Epithelial cell of proximal tubule (primary cell): ENCODE measurements at regions not wholly inside any gene's neighbourhood (a gene's known extent, or its start where the extent isn't known, plus 50 kb on each side); places are given as distances from the start of the nearest gene placed in this dataset.

Experiments
- DNase-seq: peaks from one replicate; pipeline ENCODE4 v3.0.0-alpha.2; 2011; ENCODE audit warnings: low read depth
- H3K4me3 ChIP-seq: 2 replicates; pipeline ENCODE4 v1.5.1; 2011; ENCODE audit warnings: low read depth, mild to moderate bottlenecking, low read length
- TF ChIP-seq, protein P1 (sequence below): conservative IDR thresholded peaks from 2 replicates; pipeline ENCODE4 v1.5.1; 2012; ENCODE audit warnings: low read depth, mild to moderate bottlenecking, low read length

DNA sequence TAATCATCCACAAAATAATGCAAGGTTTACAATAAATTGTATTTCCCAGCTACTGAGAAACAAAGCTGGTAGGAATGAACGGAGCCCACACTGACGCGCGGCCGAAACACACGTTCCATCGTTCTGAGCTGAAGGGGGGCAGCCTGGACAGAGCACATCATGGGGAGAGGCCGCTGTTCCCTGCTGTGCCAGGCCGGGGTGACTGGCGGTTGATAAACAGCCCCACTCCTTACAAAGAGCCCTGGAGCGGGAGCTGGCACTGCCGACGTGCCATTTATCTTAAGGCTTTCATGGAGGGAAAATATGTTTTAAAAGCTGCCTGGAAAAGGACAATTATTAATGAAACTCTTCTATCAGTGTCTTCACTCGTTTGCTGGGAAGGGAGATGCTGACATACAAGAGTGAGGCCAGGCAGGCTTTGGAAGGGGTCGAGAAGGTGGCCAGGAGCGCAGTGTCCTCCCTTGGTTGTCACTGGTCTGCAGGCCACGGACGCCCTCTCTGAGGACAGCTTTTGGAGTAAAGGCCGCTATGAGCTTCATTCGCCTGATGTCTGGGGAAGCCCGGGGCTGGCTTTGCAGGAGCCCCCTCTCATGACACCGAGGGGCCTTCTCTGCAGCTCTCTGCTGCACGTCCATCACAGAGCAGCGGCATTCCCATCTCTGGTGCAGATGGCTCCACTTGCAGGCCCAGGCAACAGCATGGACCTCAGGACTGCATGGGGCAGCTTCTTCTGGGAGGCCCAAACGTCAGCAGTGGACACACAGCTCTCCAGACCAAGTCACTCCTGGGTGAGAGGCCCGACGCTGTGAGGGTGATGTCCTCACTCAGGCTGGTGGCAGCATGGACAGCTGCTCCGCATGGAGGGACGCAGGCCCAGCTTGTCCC is 355.3 kb upstream of the SFSWAP start:
- TF ChIP-seq, protein P1, sequence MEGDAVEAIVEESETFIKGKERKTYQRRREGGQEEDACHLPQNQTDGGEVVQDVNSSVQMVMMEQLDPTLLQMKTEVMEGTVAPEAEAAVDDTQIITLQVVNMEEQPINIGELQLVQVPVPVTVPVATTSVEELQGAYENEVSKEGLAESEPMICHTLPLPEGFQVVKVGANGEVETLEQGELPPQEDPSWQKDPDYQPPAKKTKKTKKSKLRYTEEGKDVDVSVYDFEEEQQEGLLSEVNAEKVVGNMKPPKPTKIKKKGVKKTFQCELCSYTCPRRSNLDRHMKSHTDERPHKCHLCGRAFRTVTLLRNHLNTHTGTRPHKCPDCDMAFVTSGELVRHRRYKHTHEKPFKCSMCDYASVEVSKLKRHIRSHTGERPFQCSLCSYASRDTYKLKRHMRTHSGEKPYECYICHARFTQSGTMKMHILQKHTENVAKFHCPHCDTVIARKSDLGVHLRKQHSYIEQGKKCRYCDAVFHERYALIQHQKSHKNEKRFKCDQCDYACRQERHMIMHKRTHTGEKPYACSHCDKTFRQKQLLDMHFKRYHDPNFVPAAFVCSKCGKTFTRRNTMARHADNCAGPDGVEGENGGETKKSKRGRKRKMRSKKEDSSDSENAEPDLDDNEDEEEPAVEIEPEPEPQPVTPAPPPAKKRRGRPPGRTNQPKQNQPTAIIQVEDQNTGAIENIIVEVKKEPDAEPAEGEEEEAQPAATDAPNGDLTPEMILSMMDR: no peak
- no peak overlapping the region for H3K4me3 ChIP-seq
- no peak for DNase-seq

DNA sequence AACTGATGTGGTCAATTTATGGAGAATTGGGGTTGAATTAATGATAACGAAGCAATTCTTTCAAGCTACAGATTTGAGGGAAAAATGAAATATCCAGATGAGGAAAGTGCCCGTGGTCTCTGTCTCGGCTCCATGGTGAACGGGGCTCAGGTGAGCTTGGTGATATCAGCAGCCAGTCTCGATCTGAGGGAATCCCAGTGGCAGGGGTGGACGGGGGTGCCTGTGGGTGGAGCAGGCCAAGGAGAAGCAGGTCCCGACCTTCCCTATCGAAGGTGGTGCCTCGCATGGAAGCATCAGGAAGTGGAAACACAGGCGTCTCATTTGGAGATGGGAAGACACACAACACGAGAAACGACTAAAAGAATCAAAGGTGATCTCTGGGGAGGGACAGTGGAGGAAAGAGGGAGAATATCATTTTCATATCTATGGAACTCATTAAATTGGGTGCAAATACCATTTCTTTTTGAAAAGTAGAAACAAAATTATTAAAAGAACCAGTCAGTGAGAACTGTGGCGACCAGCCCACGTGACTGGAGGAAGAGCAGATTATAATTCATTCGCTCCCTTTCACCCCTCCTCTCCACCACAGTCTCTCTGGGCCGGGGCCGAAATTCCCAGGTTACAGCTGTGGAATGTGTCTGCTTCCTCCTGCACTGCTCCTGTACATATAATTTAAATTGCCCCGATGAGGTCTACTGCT is 354.3 kb upstream of the SFSWAP start:
- no peak overlapping the region for H3K4me3 ChIP-seq
- TF ChIP-seq, protein P1: no peak
- no peak for DNase-seq

DNA sequence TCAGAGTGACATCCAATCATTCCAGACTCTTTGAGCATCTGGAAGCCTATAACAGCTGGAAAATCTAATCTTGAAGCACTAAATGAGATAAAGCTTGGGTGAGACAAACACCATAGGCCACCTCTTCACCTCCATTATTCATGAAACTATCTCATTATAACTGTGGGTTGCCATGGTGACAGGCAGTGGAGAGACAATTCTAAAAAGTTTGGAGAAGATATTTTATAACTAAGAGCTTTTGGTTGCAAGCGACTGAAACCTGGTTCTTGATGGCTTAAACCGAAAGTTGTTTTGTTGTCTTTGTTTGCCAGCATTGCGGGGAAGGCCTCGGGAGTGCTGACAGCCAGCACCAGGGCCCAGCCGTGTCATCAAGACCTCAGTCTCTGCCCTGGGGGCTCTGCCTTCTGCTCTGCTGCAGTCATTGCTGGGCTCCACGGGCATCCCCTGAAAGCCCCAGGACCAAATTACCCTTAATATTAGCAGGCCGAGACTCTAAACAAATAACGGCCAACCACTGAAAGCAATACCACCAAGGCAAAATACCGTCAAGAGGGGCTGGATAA is 353.6 kb upstream of the SFSWAP start:
- DNase-seq: no peak
- TF ChIP-seq, protein P1: no peak
- H3K4me3 ChIP-seq: no peak overlapping the region

DNA sequence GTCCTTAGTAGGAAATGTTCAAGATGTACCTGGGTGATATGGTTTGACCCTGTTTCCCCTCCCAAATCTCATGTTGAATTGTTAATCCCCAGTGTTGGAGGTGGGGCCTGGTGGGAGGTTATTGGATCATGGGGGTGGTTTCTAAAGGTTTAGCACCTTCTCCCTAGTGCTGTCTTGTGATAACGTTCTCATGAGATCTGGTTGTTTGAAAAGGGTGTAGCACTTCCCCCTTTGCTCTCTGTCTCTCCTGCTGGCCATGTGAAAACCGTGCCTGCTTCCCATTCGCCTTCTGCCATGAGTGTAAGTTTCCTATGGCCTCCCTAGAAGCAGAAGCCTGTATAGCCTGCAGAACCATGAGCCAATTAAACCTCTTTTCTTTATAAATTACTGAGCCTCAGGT is 353.0 kb upstream of the SFSWAP start:
- TF ChIP-seq, protein P1: no peak
- H3K4me3 ChIP-seq: no peak overlapping the region
- DNase-seq: no peak

DNA sequence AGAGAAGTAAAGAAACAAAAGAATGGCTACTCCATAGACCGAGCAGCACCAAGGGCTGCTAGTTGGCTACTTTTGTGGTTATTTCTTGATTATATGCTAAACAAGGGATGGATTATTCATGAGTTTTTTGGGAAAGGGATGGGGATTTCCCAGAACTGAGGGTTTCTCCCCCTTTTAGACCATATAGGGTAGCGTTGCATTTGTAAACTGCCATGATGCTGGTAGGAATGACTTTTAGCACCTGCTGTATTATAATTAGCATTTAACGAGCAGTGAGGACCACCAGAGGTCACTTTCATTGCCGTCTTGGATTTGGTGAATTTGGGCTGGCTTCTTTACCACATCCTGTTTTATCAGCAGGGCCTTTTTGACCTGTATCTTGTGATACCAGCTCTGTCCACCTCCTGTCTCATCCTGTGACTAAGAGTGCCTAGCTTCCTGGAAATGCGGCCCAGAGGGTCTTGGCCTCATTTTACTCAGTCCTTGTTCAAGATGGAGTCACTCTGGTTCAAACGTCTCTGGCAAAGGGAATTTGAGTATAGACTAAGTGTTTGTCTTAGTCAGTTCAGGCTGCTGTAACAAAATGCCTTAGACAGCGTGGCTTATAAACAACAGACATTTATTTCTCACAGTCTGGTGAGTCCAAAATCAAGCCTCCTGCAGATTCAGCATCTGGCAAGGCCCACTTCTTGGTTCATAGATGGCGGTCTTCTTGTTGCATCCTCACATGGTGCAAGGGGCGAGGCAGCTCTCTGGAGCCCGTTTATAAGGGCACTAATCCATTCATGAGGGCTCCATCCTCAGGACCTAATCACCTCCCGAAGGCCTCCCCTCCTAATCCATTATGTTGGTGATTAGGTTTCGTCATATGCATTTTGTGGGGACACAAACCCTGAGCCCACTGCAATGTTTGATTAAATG is 348.3 kb upstream of the SFSWAP start:
- DNase-seq: no peak
- no peak overlapping the region for H3K4me3 ChIP-seq
- TF ChIP-seq, protein P1: no peak

DNA sequence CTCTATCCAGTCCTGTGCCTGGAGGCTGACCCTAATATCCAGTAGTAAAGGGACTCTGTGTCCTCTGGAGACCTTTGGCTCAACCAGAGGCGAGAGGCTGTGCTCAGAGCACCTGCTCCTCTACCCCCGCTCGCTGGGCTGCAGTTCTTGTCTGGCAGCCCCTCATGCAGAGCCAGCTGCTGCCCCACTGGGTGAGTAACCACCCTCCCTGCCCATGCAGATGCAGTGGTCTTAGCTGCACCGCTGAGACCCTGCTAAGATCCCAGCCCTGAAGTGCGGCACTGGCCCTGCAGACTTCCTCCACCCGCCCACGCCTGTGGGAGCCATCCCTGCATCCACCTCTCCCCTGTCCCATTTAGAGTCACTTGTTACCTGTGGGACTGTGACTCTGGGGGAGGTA is 347.5 kb upstream of the SFSWAP start:
- TF ChIP-seq, protein P1: no peak
- no peak for DNase-seq
- H3K4me3 ChIP-seq: no peak overlapping the region
